GM12873 (cell line): ENCODE measurements at regions not wholly inside any gene's neighbourhood (a gene's known extent, or its start where the extent isn't known, plus 50 kb on each side); places are given as distances from the start of the nearest gene placed in this dataset.

Source experiments
- CTCF ChIP-seq: IDR thresholded peaks from 2 replicates; pipeline ENCODE4 v1.5.1; 2012; ENCODE audit warnings: low read depth, mild to moderate bottlenecking, moderate library complexity, low read length, control low read depth; ENCODE audit not compliant: insufficient read depth; ENCODE audit errors: missing control alignments

GRCh38 chr2:20107776-20108175 is 56.3 kb upstream of the LAPTM4A start:
- TF ChIP-seq CTCF, result no peak

GRCh38 chr2:20107352-20107751 is 55.9 kb upstream of the LAPTM4A start:
- no peak for TF ChIP-seq CTCF

- TF ChIP-seq CTCF, result peak; percentile 23
Measured at GRCh38 chr2:20106746-20107145, 55.3 kb upstream of the LAPTM4A start.

- no peak for TF ChIP-seq CTCF
Measured at GRCh38 chr2:20104900-20105545, 53.6 kb upstream of the LAPTM4A start.

GRCh38 chr2:20103530-20103929 is 52.1 kb upstream of the LAPTM4A start:
- TF ChIP-seq CTCF, result peak; percentile 44
